GM19468 (cell line): ENCODE measurements at regions not wholly inside any gene's neighbourhood (a gene's known extent, or its start where the extent isn't known, plus 50 kb on each side); places are given as distances from the start of the nearest gene placed in this dataset.
"Not testable (repeated sequence)": the region's sequence is repeated elsewhere in the genome, so short reads cannot be mapped to it uniquely, and the experiment has no call there.

Experiments
- ATAC-seq: cut with Tn5 transposase; IDR thresholded peaks from one replicate; pipeline ENCODE4 v1.9.1; 2021; ENCODE audit warnings: mild to moderate bottlenecking, moderate library complexity, moderate number of reproducible peaks; ENCODE audit not compliant: unreplicated experiment; ENCODE audit errors: extremely low read depth

GRCh38 chr1:219062161-219062560, 111.5 kb upstream of the LYPLAL1 start:
- ATAC-seq = no peak

GRCh38 chr1:219066098-219066497, 107.6 kb upstream of the LYPLAL1 start:
- no peak for ATAC-seq

- ATAC-seq = no peak
These were observed 106.9 kb upstream of the LYPLAL1 start for GRCh38 chr1:219066631-219067349.

GRCh38 chr1:219067350-219067712, 106.3 kb upstream of the LYPLAL1 start:
- ATAC-seq = no peak

- ATAC-seq = not testable (repeated sequence)
These were observed 103.3 kb upstream of the LYPLAL1 start for GRCh38 chr1:219070395-219070794.

- ATAC-seq = no peak
These were observed 102.5 kb upstream of the LYPLAL1 start for GRCh38 chr1:219071209-219071608.

GRCh38 chr1:219072329-219072728, 101.3 kb upstream of the LYPLAL1 start:
- no peak for ATAC-seq

- no peak for ATAC-seq
These were observed 99.5 kb upstream of the LYPLAL1 start for GRCh38 chr1:219074084-219074728.

GRCh38 chr1:219075121-219075879, 98.4 kb upstream of the LYPLAL1 start:
- no peak for ATAC-seq

GRCh38 chr1:219076326-219076937, 97.2 kb upstream of the LYPLAL1 start:
- no peak for ATAC-seq

- ATAC-seq = not testable (repeated sequence)
These were observed 95.9 kb upstream of the LYPLAL1 start for GRCh38 chr1:219077767-219078166.

- no peak for ATAC-seq
These were observed 91.4 kb upstream of the LYPLAL1 start for GRCh38 chr1:219081943-219082925.

GRCh38 chr1:219083631-219084030, 90.0 kb upstream of the LYPLAL1 start:
- no peak for ATAC-seq

- no peak for ATAC-seq
These were observed 88.6 kb upstream of the LYPLAL1 start for GRCh38 chr1:219085082-219085481.

GRCh38 chr1:219085988-219086387, 87.7 kb upstream of the LYPLAL1 start:
- no peak for ATAC-seq

- ATAC-seq = no peak
These were observed 86.7 kb upstream of the LYPLAL1 start for GRCh38 chr1:219086956-219087469.

GRCh38 chr1:219088778-219089557, 84.7 kb upstream of the LYPLAL1 start:
- peak; percentile 71 for ATAC-seq

- ATAC-seq = peak; percentile 86
These were observed 83.1 kb upstream of the LYPLAL1 start for GRCh38 chr1:219090607-219091006.

GRCh38 chr1:219092206-219092605, 81.5 kb upstream of the LYPLAL1 start:
- ATAC-seq = no peak
